SK-N-SH (cell line): ENCODE measurements at regions not wholly inside any gene's neighbourhood (a gene's known extent, or its start where the extent isn't known, plus 50 kb on each side); places are given as distances from the start of the nearest gene placed in this dataset.

ENCODE experiments used
- EP300 ChIP-seq, 2 experiments: IDR thresholded peaks; 2 replicates each; pipeline versions ENCODE4 v1.4.0 to v1.6.1; 2012; ENCODE audit warnings: borderline replicate concordance in 1 of 2, low read depth in 1 of 2, low read length in 1 of 2
- FOXM1 ChIP-seq: IDR thresholded peaks from 2 replicates; pipeline ENCODE4 v1.4.0; 2012; ENCODE audit warnings: low read depth, mild to moderate bottlenecking
- TAF1 ChIP-seq: IDR thresholded peaks from 2 replicates; pipeline ENCODE4 v1.6.1; 2012; ENCODE audit warnings: low read depth, mild to moderate bottlenecking, low read length, moderate library complexity, borderline replicate concordance

DNA sequence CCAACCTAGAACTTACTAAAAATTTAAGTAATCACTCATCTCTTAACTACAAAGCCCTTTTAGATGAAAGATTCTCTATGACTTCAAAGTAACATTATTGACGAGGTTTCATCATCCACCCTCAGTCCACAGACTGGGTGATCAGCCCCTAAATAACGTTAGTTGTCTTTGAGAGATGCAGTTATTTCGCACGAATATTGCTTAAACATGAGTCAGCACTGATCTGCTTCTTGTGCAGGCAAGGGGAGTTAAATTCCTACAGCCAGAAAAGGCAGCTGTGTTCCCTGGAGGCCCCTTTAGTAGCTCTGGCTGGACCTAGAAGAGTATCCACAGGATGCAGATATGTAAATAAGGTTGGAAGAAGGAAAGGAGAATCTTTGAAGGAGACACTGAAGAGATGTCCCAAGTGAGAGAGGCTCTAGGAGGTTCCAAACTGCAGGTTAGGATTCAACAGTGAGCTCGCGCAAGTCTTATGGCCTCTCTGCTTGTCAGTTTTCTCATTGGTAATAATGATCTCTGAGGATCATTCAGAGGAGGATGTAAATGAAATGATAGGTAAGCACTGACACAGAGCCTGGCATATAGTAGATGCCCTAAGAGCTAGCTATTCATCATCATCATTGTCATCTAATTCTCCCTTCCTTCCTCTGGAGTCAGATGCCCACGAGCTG, 122.2 kb upstream of the MAN2A1 start:
- TF ChIP-seq EP300 (IDR thresholded peaks at IDR 0.05; ENCODE audit: borderline replicate concordance in 1 of 2, low read depth in 1 of 2, low read length in 1 of 2) (no peak), FOXM1 (no peak), TAF1 (no peak)
